Activated CD4-positive, alpha-beta T cell treated with anti-CD3 and anti-CD28 coated beads for 48 hours (primary cell): ENCODE measurements at regions not wholly inside any gene's neighbourhood (a gene's known extent, or its start where the extent isn't known, plus 50 kb on each side); places are given as distances from the start of the nearest gene placed in this dataset.

Source experiments
- DNase-seq: peaks from one replicate; pipeline ENCODE4 v3.0.0-alpha.2; 2020

DNA sequence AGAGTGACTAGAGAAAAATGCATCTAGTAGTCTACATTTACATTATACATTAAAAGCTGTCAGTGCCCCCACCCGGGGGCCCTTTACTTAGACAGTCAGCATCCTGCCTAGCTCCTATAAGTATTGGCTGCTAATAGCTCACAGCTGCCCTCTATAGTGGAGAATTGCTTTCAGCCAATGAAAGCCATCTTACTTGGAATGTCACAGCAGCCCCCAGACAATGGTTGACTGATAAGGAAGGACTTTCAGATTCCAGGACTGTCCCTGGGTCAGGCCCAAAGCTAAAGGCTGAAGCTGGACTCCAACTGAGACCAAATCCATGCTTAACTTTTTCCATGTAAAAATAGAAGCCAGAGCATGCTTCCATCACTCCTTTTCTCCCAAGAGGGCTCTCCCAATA, 196.9 kb downstream of the ANKRD50 start:
- no peak for DNase-seq

DNA sequence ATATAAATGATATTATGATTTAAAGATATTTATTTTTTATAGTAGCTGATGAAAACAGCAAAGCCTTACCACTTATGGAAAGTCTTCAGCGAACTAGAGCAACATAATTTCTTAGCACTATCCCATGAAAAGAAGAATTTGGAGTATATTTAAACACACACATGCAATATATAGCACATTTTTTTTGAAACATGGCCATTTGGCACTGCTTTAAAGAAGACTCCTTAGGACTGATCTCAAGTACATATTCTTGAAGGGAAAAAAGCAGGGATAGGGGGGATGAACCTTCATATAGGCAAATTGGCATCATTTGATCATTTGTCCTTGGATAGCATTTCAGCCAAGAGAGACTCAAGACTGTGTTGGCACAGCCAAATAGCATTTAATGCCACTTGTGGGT, 193.3 kb downstream of the ANKRD50 start:
- no peak for DNase-seq

- no peak for DNase-seq
Observed at GRCh38 chr4:124523816-124524215, 188.7 kb downstream of the ANKRD50 start.

DNA sequence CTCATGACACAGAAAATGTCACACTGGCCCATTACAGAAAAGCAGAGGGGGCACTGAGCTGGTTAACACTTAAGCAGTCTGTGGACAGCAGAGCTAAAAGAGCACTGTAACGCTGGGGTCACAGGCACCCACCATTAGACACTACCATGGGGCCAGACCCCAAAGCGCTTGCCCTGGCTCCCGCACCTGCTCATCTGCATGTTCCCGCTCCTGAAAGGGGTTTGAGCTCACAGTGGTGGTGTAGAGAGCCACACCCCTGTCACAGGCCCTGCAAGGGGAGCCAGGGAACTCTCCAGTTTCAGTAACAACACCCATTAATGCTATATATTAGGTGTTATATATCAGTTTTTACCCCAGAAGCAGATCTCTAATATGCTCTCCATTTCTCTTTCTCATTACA, 187.0 kb downstream of the ANKRD50 start:
- DNase-seq, result no peak

DNA sequence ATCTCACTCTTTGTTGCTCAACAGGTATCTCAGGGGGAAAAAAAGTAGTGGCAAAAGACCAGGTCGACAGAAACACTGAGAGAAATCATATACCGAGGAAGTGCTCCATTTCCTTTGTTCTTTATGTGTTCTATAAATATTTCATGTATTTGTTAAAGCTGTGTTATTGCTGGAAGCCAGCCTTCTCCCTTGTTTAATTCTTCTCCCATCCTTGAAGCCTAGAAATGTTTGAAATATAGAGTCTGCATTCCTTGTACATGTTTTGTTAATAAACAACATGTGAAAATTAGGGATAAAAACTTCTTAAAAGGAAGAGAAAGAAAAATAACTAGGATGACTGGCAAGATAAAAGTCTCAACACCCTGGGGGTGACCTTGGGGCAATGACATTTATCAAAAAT, 186.2 kb downstream of the ANKRD50 start:
- DNase-seq, result no peak

DNA sequence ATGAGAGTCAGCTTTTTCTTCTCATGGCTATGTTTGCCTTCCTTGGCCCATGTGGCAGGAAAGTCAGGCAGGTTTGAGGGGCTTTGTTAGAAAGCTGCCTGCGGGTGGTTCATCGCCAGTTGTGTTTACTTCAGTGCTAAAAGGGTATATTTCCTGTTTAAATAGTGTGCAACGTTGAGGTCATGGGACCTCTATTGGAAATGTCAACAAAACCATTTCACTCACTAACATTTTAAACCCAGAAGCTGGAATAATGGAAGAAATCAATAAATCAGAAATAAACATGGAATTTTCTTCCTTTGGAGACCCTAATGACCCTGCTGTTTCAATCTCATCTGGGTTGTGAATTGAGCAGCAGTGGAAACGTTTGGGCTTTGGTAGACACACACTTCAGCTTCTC, 185.8 kb downstream of the ANKRD50 start:
- no peak for DNase-seq

DNA sequence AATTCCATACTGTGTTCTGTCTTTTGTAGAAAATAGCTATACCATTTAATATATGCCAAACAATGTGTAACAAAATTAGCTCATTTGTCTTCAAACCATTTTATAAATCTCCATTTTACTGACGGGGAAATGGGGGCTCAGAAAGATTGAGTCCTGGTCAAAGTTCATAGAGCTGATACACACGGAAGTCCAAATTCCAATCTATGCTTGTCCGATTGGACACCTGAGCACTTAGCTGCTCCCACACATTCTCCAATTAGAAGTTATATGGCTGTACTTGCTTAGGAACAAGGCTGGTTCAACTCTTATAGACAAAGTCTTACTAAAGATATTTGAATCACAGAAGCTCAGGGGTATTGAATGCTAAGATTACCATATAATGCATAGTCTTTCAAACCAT, 185.2 kb downstream of the ANKRD50 start:
- no peak for DNase-seq

DNA sequence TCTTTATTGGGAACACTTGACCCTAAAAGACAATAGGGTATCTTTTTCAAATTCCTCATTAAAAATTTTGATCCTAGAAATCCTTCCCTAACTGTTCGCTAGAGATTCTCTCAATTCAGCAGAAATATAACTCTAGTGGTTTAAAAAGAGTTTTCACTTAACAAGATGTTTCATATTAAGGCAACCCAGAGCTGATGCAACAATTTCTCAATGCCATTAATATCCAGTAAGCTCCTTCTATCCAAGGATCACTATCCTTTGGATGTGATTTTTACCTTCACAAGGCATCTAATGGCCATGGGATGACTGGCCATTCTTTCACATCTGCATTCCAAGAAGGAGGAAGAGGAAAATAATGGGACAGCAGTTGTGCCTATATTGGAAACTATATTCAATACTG, 183.4 kb downstream of the ANKRD50 start:
- no peak for DNase-seq

DNA sequence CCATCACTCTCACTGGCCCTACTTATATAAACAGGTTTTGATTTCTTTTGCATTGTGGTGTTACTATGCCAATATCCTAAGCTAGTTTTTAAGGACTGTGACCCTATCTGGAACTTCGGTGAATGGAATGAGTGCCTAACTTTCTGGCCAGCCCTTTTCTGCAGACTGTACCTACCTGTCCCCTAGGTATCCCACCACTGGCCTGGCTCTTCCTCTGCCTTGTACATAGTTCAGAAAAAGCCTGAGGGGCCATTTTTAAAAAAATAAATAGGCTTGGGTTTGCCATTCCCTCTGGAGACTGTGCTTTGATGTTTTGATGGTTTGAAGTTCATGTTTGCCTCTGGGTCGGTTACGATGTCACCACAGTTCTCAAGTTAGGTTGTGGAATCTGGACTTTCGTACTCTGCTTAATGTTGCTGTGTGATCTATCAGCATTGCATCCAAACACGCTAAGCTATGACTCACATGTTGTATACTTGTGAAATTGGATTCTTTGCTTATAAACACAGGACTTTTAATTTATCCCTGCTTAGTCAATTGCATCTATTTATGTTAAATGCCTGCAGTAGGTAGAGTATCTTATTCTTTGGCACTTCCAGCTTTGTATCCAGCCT, 182.0 kb downstream of the ANKRD50 start:
- no peak for DNase-seq

DNA sequence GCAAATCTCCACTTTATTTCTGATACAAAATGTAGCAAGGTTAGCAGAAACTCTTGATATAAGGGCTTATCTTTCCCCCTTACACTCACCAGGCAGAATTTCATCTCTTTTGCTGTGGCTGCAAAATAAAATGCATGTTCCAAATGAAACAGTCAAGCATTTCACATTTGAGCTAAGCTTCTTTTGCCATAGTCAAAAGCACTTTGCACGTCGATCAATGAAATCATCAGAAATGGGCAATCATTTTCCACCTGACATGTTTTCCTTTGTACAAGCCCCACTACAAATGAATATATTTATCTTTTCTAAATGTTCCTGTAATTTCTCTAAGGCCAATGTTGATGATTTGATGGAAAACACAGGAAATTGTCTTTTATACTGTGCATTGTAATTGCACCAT, 178.4 kb downstream of the ANKRD50 start:
- DNase-seq, result no peak

DNA sequence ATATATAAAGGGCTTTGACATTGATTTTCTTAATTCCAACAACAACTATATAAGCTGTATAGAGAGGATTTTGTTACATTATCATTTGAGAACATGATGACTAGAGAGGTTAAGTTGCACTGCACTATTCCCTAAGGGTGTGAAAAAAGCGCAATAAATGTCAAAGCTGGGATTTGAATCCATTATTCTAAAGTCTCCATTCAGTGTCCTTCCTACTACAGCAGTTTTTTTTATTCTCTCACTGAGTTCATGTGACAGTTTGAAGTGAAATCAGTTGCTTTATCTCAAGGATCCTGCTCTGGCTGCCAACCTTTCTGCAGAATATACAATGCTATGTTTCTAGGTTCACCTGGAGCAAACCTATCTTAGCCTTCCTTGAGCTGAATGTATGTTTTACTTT, 177.5 kb downstream of the ANKRD50 start:
- no peak for DNase-seq

DNA sequence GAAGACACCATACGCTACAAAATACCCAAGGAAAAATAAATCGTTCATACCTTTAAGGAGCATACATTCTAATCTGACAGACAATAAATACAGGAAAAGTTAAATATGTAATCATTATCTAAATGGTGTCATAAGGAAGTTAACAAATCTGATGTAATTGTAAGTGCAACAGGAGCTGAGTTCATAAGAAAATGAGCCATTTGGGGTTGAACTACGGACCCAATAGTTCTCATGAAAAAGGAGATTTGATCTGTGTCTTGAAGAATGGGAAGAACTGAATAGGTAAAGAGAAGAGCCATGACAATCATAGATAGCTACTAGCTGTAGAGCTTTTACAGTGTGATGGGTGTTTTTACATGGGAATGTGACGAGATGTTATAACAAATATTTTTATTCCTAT, 175.6 kb downstream of the ANKRD50 start:
- DNase-seq, result no peak

- no peak for DNase-seq
Observed at GRCh38 chr4:124537971-124538370, 174.6 kb downstream of the ANKRD50 start.

- DNase-seq, result no peak
Observed at GRCh38 chr4:124540014-124540413, 172.5 kb downstream of the ANKRD50 start.

DNA sequence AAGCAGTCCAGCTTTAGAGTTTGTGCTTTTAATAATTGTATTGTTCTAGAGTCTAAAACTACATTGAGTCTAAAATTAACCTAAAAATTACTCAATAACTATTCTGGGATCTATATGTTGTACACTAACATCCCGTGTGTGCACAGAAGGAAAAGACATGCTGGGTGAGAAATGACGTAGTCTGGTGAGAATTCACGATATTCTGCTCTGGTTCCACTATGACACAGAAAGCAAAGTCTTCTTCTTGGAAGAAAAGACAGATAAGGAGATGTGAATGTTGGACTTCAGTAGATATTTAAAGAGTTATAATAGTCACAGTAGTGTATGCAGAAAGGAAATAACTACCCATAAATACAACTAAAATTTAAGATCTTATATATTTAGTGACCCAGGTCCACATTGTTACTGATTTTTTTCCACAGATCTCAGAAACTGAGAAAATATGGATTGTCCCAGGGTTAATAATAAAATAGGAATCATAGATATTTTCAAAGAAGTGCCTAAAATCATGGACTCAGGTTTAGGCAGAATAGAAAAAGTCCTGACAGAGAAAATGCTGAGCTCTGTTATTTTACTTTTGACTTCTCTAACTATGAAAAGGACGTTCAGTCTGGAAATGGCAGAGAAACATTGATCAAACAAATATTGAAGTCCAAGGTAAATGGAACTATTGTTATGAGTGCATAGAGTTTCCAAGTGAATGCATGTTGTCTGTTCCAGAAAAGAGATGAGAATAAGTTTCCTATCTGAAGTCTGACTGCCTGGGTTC, 170.7 kb downstream of the ANKRD50 start:
- no peak for DNase-seq

DNA sequence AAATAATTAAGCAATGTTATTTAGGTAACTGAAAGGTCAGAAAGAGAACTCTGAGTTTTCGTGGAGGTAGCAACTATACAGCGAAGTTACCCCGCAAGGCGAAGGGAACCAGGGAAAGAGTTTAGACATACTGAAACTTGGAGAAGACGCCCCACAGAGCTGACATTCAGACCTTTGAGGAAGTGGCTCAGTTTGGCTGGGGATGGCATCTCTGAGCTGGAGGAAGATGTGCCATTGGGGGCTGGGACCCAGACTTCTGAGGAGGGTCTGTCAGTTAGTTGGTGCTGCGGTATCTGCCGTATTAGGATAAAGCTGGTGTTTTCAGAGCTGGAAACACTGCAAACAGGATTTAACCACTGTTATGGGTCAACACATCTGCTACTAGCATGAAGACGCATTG, 156.6 kb downstream of the ANKRD50 start:
- DNase-seq, result no peak

GRCh38 chr4:124564121-124564520, 148.4 kb downstream of the ANKRD50 start:
- DNase-seq, result no peak

DNA sequence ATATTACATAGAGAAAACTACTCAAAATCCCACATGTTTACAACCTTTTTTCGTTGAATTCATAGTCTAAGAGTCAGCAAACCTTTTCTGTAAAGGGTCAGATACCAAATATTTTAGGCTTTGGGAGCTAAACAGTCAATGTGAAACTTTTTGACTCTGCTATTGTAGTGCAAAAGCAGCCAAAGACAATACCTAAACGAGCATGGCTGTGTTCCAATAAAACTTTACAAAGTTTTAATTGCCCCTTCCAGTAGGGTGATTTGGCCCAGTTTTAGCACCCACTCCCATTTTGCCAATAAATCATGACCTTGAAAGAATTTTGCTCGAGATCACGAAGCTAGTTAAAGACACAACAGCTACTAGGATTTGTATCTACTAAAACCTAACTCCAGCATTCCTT, 147.2 kb downstream of the ANKRD50 start:
- DNase-seq, result no peak

GRCh38 chr4:124566030-124566429, 146.5 kb downstream of the ANKRD50 start:
- no peak for DNase-seq

DNA sequence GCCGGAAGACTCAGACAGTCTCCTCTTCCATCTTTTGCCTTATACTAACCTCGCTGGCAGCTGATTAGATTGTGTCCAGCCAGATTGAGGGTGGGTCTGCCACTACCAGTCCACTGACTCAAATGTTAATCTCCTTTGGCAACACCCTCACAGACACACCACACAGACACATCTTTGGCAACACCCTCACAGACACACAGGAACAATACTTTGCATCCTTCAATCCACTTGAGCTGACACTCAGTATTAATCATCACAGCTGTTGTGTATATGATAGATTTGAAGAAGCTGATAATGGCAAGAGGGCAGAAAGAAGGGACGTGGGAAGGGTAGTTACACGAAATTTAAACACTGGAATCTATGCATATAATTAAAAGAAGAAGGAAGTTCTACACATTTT, 139.5 kb downstream of the ANKRD50 start:
- no peak for DNase-seq

DNA sequence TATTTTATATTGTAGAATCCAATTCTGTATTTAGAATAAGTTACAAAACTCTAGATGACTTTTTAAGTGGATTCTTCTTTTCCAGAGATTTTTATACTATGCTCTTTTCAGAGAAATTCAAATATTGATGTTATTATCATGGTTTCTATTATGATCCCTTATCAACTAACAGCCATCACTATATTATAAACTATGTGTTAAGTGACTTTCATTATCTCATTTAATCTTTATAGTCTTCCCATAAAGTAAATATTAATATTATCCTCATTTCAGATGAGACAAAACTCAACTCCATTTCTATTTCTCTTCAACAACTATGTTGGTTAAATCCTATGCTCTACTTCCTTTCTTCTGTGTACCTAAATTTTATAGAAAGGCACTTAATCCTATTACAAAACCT, 132.6 kb downstream of the ANKRD50 start:
- no peak for DNase-seq

DNA sequence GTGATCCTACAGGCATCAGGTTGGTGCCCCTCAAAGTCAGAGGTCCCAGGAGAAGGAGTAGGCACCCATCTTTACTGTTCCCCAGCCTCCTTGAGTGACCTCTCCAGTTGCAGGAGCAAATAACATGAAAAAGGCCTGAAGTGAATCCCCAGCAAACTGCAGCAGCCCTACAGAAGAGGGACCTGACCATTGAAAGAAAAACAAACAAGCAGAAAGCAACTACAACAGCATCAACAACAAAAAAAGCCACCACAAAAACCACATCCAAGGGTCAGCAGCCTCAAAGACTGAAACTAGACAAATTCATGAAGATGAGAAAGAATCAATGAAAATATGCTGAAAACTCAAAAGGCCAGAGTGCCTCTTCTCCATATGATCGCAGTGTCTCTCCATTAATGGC, 128.7 kb downstream of the ANKRD50 start:
- DNase-seq, result no peak

- DNase-seq, result no peak
Observed at GRCh38 chr4:124589786-124590185, 122.7 kb downstream of the ANKRD50 start.

GRCh38 chr4:124590480-124590879, 122.1 kb downstream of the ANKRD50 start:
- DNase-seq, result no peak

- DNase-seq, result no peak
Observed at GRCh38 chr4:124591637-124592036, 120.9 kb downstream of the ANKRD50 start.
